SU-DHL-6 (cell line): ENCODE measurements at regions not wholly inside any gene's neighbourhood (a gene's known extent, or its start where the extent isn't known, plus 50 kb on each side); places are given as distances from the start of the nearest gene placed in this dataset.

Experiments used
- EZH2phosphoT487 ChIP-seq: fragments of 200-600 bp; sonication (generic), shearing (Covaris generic); conservative IDR thresholded peaks from 2 replicates; pipeline ENCODE4 v1.6.1; 2018; ENCODE audit warnings: mild to moderate bottlenecking, antibody characterized with exemption, low read length, moderate library complexity, mixed read lengths
- TF ChIP-seq, protein P1 (sequence below): fragments of 200-600 bp; sonication (generic); IDR thresholded peaks from one replicate; pipeline ENCODE4 v1.5.1; 2017; ENCODE audit warnings: antibody characterized with exemption, mild to moderate bottlenecking, low read length, moderate library complexity; ENCODE audit not compliant: insufficient read depth, poor library complexity, severe bottlenecking

DNA sequence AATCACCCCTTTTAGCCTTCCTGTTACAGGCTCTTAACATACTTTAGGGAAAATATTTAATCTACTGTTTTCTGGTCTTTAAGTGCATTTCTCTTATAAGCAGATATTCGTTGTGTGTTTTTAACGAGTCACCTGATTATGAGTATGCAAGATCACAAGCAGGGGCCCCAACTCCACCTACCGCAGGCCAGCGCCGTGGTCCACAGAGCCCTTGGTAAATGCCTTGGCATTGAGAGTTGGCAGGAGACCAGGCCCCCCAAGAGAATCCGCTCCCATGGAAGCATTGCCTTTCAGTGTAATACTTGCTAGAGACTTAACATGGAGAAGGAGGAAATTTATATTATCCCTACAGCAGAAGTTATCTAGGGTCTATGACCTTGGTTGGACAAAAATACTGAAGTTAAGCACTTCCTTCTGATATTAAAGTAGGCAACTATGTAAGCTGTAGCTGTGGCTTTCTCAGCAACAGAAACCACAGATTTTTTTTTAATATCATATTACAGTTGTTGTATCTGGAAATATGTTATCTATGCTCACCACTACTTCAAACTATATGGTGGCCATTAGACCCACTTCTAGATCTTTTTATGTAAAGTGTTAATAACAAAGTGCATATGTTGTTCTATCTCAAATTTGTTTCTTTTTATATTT, 241.8 kb upstream of the MGAT5 start:
- TF ChIP-seq, protein P1, sequence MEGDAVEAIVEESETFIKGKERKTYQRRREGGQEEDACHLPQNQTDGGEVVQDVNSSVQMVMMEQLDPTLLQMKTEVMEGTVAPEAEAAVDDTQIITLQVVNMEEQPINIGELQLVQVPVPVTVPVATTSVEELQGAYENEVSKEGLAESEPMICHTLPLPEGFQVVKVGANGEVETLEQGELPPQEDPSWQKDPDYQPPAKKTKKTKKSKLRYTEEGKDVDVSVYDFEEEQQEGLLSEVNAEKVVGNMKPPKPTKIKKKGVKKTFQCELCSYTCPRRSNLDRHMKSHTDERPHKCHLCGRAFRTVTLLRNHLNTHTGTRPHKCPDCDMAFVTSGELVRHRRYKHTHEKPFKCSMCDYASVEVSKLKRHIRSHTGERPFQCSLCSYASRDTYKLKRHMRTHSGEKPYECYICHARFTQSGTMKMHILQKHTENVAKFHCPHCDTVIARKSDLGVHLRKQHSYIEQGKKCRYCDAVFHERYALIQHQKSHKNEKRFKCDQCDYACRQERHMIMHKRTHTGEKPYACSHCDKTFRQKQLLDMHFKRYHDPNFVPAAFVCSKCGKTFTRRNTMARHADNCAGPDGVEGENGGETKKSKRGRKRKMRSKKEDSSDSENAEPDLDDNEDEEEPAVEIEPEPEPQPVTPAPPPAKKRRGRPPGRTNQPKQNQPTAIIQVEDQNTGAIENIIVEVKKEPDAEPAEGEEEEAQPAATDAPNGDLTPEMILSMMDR, result no peak
- TF ChIP-seq EZH2phosphoT487, result no peak
